H9 (cell line): ENCODE measurements at regions not wholly inside any gene's neighbourhood (a gene's known extent, or its start where the extent isn't known, plus 50 kb on each side); places are given as distances from the start of the nearest gene placed in this dataset.

Source experiments
- DNase-seq: peaks from one replicate; pipeline ENCODE4 v3.0.0-alpha.2; 2017
- H2AFZ ChIP-seq: one replicate; pipeline ENCODE4 v1.6.1; 2013; ENCODE audit warnings: mild to moderate bottlenecking, low read length, control low read depth, moderate library complexity
- H2AK5ac ChIP-seq: 2 replicates; pipeline ENCODE4 v1.6.1; 2013; ENCODE audit warnings: low read length, control low read depth, mixed read lengths; ENCODE audit not compliant: insufficient read length
- H2BK120ac ChIP-seq: one replicate; pipeline ENCODE4 v1.6.1; 2013; ENCODE audit warnings: low read depth, mild to moderate bottlenecking, low read length, control low read depth, inconsistent platforms; ENCODE audit not compliant: poor library complexity, severe bottlenecking
- H2BK12ac ChIP-seq: 2 replicates; pipeline ENCODE4 v1.6.1; 2013; ENCODE audit warnings: low read length, control low read depth, mixed read lengths, low read depth; ENCODE audit not compliant: insufficient read length
- H2BK15ac ChIP-seq: 2 replicates; pipeline ENCODE4 v1.6.1; 2013; ENCODE audit warnings: low read depth, low read length, control low read depth
- H2BK20ac ChIP-seq: one replicate; pipeline ENCODE4 v1.6.1; 2013; ENCODE audit warnings: low read depth, mild to moderate bottlenecking, low read length, control low read depth, inconsistent platforms; ENCODE audit not compliant: poor library complexity, severe bottlenecking
- H2BK5ac ChIP-seq: 2 replicates; pipeline ENCODE4 v1.6.1; 2013; ENCODE audit warnings: low read length, control low read depth, mixed read lengths; ENCODE audit not compliant: insufficient read length
- H3K14ac ChIP-seq: 2 replicates; pipeline ENCODE4 v1.6.1; 2013; ENCODE audit warnings: low read length, control low read depth; ENCODE audit not compliant: insufficient read depth
- H3K18ac ChIP-seq: 2 replicates; pipeline ENCODE4 v1.6.1; 2013; ENCODE audit warnings: low read depth, mild to moderate bottlenecking, mixed read lengths, low read length, control low read depth; ENCODE audit not compliant: insufficient read length
- H3K23ac ChIP-seq: 2 replicates; pipeline ENCODE4 v1.6.1; 2013; ENCODE audit warnings: low read length, control low read depth, mixed read lengths, low read depth; ENCODE audit not compliant: insufficient read length
- H3K23me2 ChIP-seq: 2 replicates; pipeline ENCODE4 v1.6.1; 2013; ENCODE audit warnings: low read depth, mild to moderate bottlenecking, mixed read lengths, low read length, control low read depth; ENCODE audit not compliant: insufficient read length, poor library complexity, severe bottlenecking
- H3K27ac ChIP-seq: 2 replicates; pipeline ENCODE4 v1.5.1; 2013; ENCODE audit warnings: low read length, control low read depth, mixed read lengths, low read depth; ENCODE audit not compliant: insufficient read length
- H3K27me3 ChIP-seq: 2 replicates; pipeline ENCODE4 v1.6.1; 2013; ENCODE audit warnings: low read length, control low read depth, inconsistent platforms; ENCODE audit not compliant: insufficient read depth
- H3K4ac ChIP-seq: 2 replicates; pipeline ENCODE4 v1.6.1; 2013; ENCODE audit warnings: low read depth, mild to moderate bottlenecking, control low read depth, inconsistent platforms, low read length, moderate library complexity
- H3K4me1 ChIP-seq: 2 replicates; pipeline ENCODE4 v1.6.1; 2013; ENCODE audit warnings: low read length, control low read depth, inconsistent platforms; ENCODE audit not compliant: insufficient read depth
- H3K4me2 ChIP-seq: 2 replicates; pipeline ENCODE4 v1.6.1; 2013; ENCODE audit warnings: low read length, control low read depth, mixed read lengths; ENCODE audit not compliant: insufficient read length, insufficient read depth
- H3K56ac ChIP-seq: 2 replicates; pipeline ENCODE4 v1.6.1; 2013; ENCODE audit warnings: low read depth, mild to moderate bottlenecking, mixed read lengths, low read length, control low read depth; ENCODE audit not compliant: insufficient read length
- H3K79me1 ChIP-seq: 2 replicates; pipeline ENCODE4 v1.6.1; 2013; ENCODE audit warnings: low read depth, mild to moderate bottlenecking, moderate library complexity, low read length, control low read depth, inconsistent platforms; ENCODE audit not compliant: insufficient read depth, poor library complexity, severe bottlenecking
- H3K79me2 ChIP-seq: 2 replicates; pipeline ENCODE4 v1.6.1; 2013; ENCODE audit warnings: low read length, control low read depth, inconsistent platforms; ENCODE audit not compliant: insufficient read depth
- H3K9ac ChIP-seq: 2 replicates; pipeline ENCODE4 v1.6.1; 2013; ENCODE audit warnings: low read length, control low read depth, mixed read lengths; ENCODE audit not compliant: insufficient read length; ENCODE audit errors: extremely low read depth
- H3K9me3 ChIP-seq: one replicate; pipeline ENCODE4 v1.6.1; 2013; ENCODE audit warnings: low read depth, low read length, inconsistent platforms; ENCODE audit not compliant: control insufficient read depth
- H3T11ph ChIP-seq: one replicate; pipeline ENCODE4 v1.6.1; 2013; ENCODE audit warnings: mild to moderate bottlenecking, low read length, control low read depth, inconsistent platforms
- H4K20me1 ChIP-seq: one replicate; pipeline ENCODE4 v1.6.1; 2013; ENCODE audit not compliant: control insufficient read depth, insufficient read length, insufficient read depth
- H4K5ac ChIP-seq: 2 replicates; pipeline ENCODE4 v1.6.1; 2013; ENCODE audit warnings: low read depth, mild to moderate bottlenecking, mixed read lengths, low read length, control low read depth; ENCODE audit not compliant: insufficient read length
- H4K8ac ChIP-seq: replicated peaks from 2 replicates; pipeline ENCODE4 v1.6.1; 2013; ENCODE audit warnings: low read length, control low read depth, mixed read lengths, low read depth; ENCODE audit not compliant: insufficient read length
- H4K91ac ChIP-seq: 2 replicates; pipeline ENCODE4 v1.6.1; 2013; ENCODE audit warnings: low read depth, mild to moderate bottlenecking, moderate library complexity, mixed read lengths, low read length, control low read depth; ENCODE audit not compliant: insufficient read length
- H3K27ac Mint-ChIP-seq, 3 experiments: 2 replicates in 2 of 3; 3 replicates in 1 of 3; pipeline ENCODE4 v1.8.0; 2020 to 2021; ENCODE audit warnings: mixed read lengths in 3 of 3, mild to moderate bottlenecking in 1 of 3, moderate library complexity in 1 of 3
- H3K27me3 Mint-ChIP-seq: 2 replicates; pipeline ENCODE4 v1.8.0; 2021; ENCODE audit warnings: low read depth, mild to moderate bottlenecking, moderate library complexity, mixed read lengths
- H3K36me3 Mint-ChIP-seq, 3 experiments: 2 replicates in 2 of 3; 3 replicates in 1 of 3; pipeline ENCODE4 v1.8.0; 2020 to 2021; ENCODE audit warnings: low read depth in 3 of 3, mixed read lengths in 3 of 3; ENCODE audit not compliant: insufficient read depth in 1 of 3
- H3K4me1 Mint-ChIP-seq, 2 experiments: 2 replicates each; pipeline ENCODE4 v1.8.0; 2020; ENCODE audit warnings: mixed read lengths in 2 of 2
- H3K4me3 Mint-ChIP-seq, 2 experiments: 2 replicates in 1 of 2; 3 replicates in 1 of 2; pipeline ENCODE4 v1.8.0; 2020 to 2021; ENCODE audit warnings: mild to moderate bottlenecking in 2 of 2, mixed read lengths in 2 of 2, moderate library complexity in 1 of 2
- H3K9me3 Mint-ChIP-seq, 2 experiments: 2 replicates in 1 of 2; 3 replicates in 1 of 2; pipeline ENCODE4 v1.8.0; 2020; ENCODE audit warnings: mild to moderate bottlenecking in 2 of 2, mixed read lengths in 2 of 2, moderate library complexity in 1 of 2
- CTCF ChIP-seq: fragments of 200-600 bp; sonication (generic); conservative IDR thresholded peaks from 3 replicates; pipeline ENCODE4 v1.8.0; 2021; ENCODE audit warnings: antibody characterized with exemption, mild to moderate bottlenecking
- WGBS: extraction: QIAGEN DNeasy Blood & Tissue Kit; methylation state at CpG from one replicate; pipeline ENCODE4 v1.1.7; 2013; ENCODE audit warnings: missing lambda C conversion rate, low lambda C conversion rate, mixed read lengths; ENCODE audit not compliant: insufficient read length; ENCODE audit errors: extremely low coverage; 5-methylcytosine and 5-hydroxymethylcytosine counted together

- Histone ChIP-seq H3K9ac (no peak overlapping the region), H2BK20ac (no peak overlapping the region), H3K9me3 (no peaks in the 10 kb centered on the region), H3K23me2 (no peaks in the 10 kb centered on the region), H4K20me1 (no peaks in the 10 kb centered on the region), H2AFZ (no peak overlapping the region), H4K5ac (no peak overlapping the region), H3K79me1 (no peaks in the 10 kb centered on the region), H2BK15ac (no peak overlapping the region), H3K14ac (no peak overlapping the region), H2AK5ac (no peak overlapping the region), H3K4me2 (no peak overlapping the region), H3K27me3 (no peaks in the 10 kb centered on the region), H4K91ac (no peak overlapping the region), H3K79me2 (no peaks in the 10 kb centered on the region), H3K4me1 (peaks cover 6% of the 10 kb centered on the region; the same call in 1 of the 2 replicates), H4K8ac (no peak overlapping the region), H2BK12ac (no peak overlapping the region), H3K56ac (no peak overlapping the region), H3K18ac (no peak overlapping the region), H3K4ac (no peak overlapping the region), H2BK120ac (no peak overlapping the region), H3T11ph (no peak overlapping the region), H2BK5ac (no peak overlapping the region), H3K27ac (no peak overlapping the region), H3K23ac (no peak overlapping the region)
- Mint-ChIP-seq H3K27me3 (peaks cover 2% of the 10 kb centered on the region; the same call in 1 of the 2 replicates), H3K36me3 (no peaks in the 10 kb centered on the region; a peak in 2 of 7 replicates), H3K27ac (no peak overlapping the region), H3K4me1 (peaks cover 33 to 37% of the 10 kb centered on the region in 2 experiments), H3K9me3 (peaks cover 2 to 5% of the 10 kb centered on the region in 2 experiments; a peak in 2 of 5 replicates), H3K4me3 (no peak overlapping the region)
- no peak for DNase-seq
- TF ChIP-seq CTCF: no peak
- WGBS: no CpG with 5 or more reads among the region's 3 CpGs
Measured at GRCh38 chr5:34494111-34494755, 161.9 kb upstream of the RAI14 start.
